Globus pallidus (tissue), 1 donor: ENCODE measurements at regions not wholly inside any gene's neighbourhood (a gene's known extent, or its start where the extent isn't known, plus 50 kb on each side); places are given as distances from the start of the nearest gene placed in this dataset.
"Not testable (repeated sequence)": the region's sequence is repeated elsewhere in the genome, so short reads cannot be mapped to it uniquely, and the experiment has no call there.

Source experiments
- DNase-seq: peaks from one replicate; pipeline ENCODE4 v3.0.0-alpha.2; 2015; ENCODE audit warnings: low spot score

GRCh38 chr4:100034023-100034664 is 84.1 kb upstream of the H2AZ1 start:
- no peak for DNase-seq

DNA sequence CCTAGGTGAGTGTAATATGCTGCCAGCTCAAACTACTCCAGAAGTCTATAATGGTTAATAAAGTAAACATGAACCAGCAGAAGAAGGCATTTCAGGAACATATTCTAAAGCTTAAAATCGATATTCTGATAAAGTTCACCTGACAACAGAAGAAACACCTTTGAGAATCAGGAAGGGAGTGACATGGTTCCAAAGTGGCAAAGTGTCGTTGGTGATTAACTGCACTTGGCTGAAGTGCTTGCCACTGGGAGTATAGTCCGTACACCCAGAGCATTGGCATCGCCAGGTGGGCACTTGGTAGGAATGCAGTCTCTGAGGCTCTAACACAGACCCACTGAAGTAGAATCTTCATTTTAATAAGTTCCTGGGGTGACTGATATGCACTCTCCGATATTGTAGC is 76.0 kb upstream of the H2AZ1 start:
- no peak for DNase-seq

GRCh38 chr4:100023800-100024199 is 73.7 kb upstream of the H2AZ1 start:
- DNase-seq = no peak

GRCh38 chr4:100022792-100023222 is 72.7 kb upstream of the H2AZ1 start:
- no peak for DNase-seq

GRCh38 chr4:100019821-100020220 is 69.7 kb upstream of the H2AZ1 start:
- DNase-seq = no peak

GRCh38 chr4:100017637-100018310 is 67.7 kb upstream of the H2AZ1 start:
- no peak for DNase-seq

GRCh38 chr4:100016191-100016590 is 66.1 kb upstream of the H2AZ1 start:
- DNase-seq = no peak

DNA sequence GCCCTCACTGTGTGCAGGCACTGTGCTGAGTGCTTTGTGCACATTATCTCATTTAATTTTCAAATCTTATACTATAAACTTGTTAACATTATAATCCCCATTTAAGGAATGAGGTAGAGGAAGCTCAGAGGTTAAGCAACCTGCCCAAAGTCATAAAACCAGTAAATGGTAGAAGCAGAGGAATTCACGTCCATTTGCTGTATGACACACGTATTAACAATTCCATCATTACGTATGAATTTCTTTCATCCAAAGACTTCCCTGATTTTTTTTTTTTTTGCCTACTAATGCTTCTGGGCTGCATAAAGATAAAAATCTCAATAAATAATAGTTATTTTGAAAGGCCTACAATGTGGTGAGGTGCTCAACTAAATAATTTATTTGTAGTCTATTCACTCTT is 64.5 kb upstream of the H2AZ1 start:
- no peak for DNase-seq

GRCh38 chr4:100009490-100009889 is 59.4 kb upstream of the H2AZ1 start:
- no peak for DNase-seq

DNA sequence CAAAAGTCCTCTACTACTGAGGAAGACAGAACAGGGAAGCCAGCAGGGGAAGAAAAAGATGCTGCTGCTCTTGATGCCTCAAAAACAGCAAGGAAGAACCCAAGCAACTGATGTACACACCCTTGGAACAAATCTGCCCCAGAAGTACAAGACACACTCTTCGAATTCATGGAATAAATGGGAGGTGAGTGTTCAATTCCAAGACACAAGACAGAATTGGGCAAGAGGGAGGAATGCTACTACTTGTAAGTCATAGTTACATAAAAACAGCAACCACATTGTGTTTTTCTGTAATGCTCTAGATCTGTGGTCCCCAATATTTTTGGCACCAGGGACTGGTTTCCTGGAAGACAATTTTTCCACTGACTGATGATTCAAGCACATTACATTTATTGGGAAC is 58.0 kb upstream of the H2AZ1 start:
- no peak for DNase-seq

GRCh38 chr4:100006161-100006560 is 56.1 kb upstream of the H2AZ1 start:
- not testable (repeated sequence) for DNase-seq
